ENCODE measurements at regions not wholly inside any gene's neighbourhood (a gene's known extent, or its start where the extent isn't known, plus 50 kb on each side); places are given as distances from the start of the nearest gene placed in this dataset.

GRCh38 chr6:126618639-126619343 is 278.9 kb downstream of the CENPW start:
- no peaks in the 10 kb centered on the region for H3K27me3 ChIP-seq
- TF ChIP-seq POLR2A (IDR thresholded peaks at IDR 0.05), result no peak
- TF ChIP-seq, protein P1, sequence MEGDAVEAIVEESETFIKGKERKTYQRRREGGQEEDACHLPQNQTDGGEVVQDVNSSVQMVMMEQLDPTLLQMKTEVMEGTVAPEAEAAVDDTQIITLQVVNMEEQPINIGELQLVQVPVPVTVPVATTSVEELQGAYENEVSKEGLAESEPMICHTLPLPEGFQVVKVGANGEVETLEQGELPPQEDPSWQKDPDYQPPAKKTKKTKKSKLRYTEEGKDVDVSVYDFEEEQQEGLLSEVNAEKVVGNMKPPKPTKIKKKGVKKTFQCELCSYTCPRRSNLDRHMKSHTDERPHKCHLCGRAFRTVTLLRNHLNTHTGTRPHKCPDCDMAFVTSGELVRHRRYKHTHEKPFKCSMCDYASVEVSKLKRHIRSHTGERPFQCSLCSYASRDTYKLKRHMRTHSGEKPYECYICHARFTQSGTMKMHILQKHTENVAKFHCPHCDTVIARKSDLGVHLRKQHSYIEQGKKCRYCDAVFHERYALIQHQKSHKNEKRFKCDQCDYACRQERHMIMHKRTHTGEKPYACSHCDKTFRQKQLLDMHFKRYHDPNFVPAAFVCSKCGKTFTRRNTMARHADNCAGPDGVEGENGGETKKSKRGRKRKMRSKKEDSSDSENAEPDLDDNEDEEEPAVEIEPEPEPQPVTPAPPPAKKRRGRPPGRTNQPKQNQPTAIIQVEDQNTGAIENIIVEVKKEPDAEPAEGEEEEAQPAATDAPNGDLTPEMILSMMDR (IDR thresholded peaks at IDR 0.05), result no peak
- H3K36me3 ChIP-seq, result no peaks in the 10 kb centered on the region
- H3K4me3 ChIP-seq, result no peak overlapping the region
- DNase-seq, result no peak
- no peaks in the 10 kb centered on the region for H3K9me3 ChIP-seq
- peak overlapping the region in 1 of 4 donors; percentile 64 for H3K27ac ChIP-seq
- peaks cover 0 to 9% (median 0%) of the 10 kb centered on the region in 4 donors for H3K4me1 ChIP-seq

GRCh38 chr6:126620719-126621118 is 280.8 kb downstream of the CENPW start:
- DNase-seq, result no peak
- H3K36me3 ChIP-seq, result no peaks in the 10 kb centered on the region
- peaks cover 0 to 9% (median 0%) of the 10 kb centered on the region in 4 donors for H3K4me1 ChIP-seq
- no peak overlapping the region for H3K4me3 ChIP-seq
- H3K9me3 ChIP-seq, result no peaks in the 10 kb centered on the region
- H3K27ac ChIP-seq, result no peak overlapping the region
- no peaks in the 10 kb centered on the region for H3K27me3 ChIP-seq
- no peak for TF ChIP-seq POLR2A (IDR thresholded peaks at IDR 0.05)
- TF ChIP-seq, protein P1 (IDR thresholded peaks at IDR 0.05), result no peak

DNA sequence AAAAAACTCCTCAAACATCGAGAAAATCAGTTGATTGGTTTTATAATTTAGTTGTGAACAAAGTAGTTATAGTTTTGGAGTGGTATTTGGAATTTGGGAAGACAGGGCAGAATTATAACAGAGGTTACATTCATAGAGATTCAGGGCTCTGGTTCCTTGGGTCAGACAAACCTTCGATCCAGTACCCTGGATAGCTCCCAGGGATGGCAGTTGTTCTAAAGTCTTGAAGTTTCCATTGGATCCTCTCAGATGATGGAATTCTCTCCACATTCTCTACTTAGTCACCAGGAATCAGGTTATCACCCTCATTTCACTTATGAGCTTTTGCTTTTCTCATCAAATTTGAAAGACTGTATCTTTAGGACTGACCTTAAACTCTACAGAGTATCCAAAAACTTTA is 285.1 kb downstream of the CENPW start:
- no peaks in the 10 kb centered on the region for H3K27me3 ChIP-seq
- no peak for TF ChIP-seq POLR2A (IDR thresholded peaks at IDR 0.05)
- TF ChIP-seq, protein P1 (IDR thresholded peaks at IDR 0.05), result no peak
- H3K36me3 ChIP-seq, result no peaks in the 10 kb centered on the region
- H3K4me1 ChIP-seq, result no peaks in the 10 kb centered on the region
- DNase-seq, result no peak
- no peak overlapping the region for H3K4me3 ChIP-seq
- no peaks in the 10 kb centered on the region for H3K9me3 ChIP-seq
- no peak overlapping the region for H3K27ac ChIP-seq

GRCh38 chr6:126628125-126628524 is 288.2 kb downstream of the CENPW start:
- TF ChIP-seq, protein P1 (IDR thresholded peaks at IDR 0.05), result no peak
- TF ChIP-seq POLR2A (IDR thresholded peaks at IDR 0.05), result no peak
- Histone ChIP-seq H3K27ac (no peak overlapping the region), H3K27me3 (no peaks in the 10 kb centered on the region), H3K36me3 (no peaks in the 10 kb centered on the region), H3K4me3 (no peak overlapping the region), H3K9me3 (no peaks in the 10 kb centered on the region), H3K4me1 (no peaks in the 10 kb centered on the region)
- no peak for DNase-seq

DNA sequence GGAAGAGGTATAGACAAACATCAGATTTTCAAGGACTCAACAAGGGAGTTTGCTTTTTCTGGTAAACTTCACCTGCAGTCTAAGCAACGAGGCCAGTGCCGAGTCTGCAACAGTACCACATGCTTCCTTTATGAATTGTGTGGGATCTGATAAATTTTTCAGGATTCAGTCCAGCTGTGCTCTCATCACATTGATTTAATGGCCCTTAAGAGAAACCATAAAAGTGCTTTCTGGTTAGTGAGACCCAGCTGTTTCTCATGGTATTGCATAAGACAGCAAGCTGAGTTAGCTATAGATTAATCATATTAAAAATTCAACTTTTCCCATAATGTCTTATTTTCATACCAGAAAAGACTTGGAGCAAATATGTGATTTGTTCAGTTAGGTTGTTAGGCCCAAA is 291.4 kb downstream of the CENPW start:
- no peak for DNase-seq
- Histone ChIP-seq H3K27me3 (no peaks in the 10 kb centered on the region), H3K36me3 (no peaks in the 10 kb centered on the region), H3K4me1 (no peaks in the 10 kb centered on the region), H3K27ac (no peak overlapping the region), H3K4me3 (no peak overlapping the region), H3K9me3 (no peaks in the 10 kb centered on the region)
- TF ChIP-seq POLR2A (IDR thresholded peaks at IDR 0.05), result no peak
- TF ChIP-seq, protein P1 (IDR thresholded peaks at IDR 0.05), result no peak
